Right lobe of liver (tissue), 4 donors: ENCODE measurements at regions not wholly inside any gene's neighbourhood (a gene's known extent, or its start where the extent isn't known, plus 50 kb on each side); places are given as distances from the start of the nearest gene placed in this dataset.

Experiments used
- POLR2A ChIP-seq: fragments of 450-650 bp; IDR thresholded peaks from one replicate; pipeline ENCODE4 v1.6.1; 2017; ENCODE audit warnings: antibody characterized with exemption, mild to moderate bottlenecking
- TF ChIP-seq, protein P1 (sequence below), 4 donors: fragments of 200-600 bp in 3 of 4; fragments of 450-650 bp in 1 of 4; IDR thresholded peaks; one replicate each; pipeline versions ENCODE4 v1.5.1 to v1.8.0; 2016 to 2022; ENCODE audit warnings: antibody characterized with exemption in 4 of 4, mild to moderate bottlenecking in 2 of 4
- donor health status: DM: no; HTN: no; CAD: no.
- donor health status: DM: no; HTN: no; CAD: no.
- donor health status: DM: no; HTN: yes; CAD: no.

DNA sequence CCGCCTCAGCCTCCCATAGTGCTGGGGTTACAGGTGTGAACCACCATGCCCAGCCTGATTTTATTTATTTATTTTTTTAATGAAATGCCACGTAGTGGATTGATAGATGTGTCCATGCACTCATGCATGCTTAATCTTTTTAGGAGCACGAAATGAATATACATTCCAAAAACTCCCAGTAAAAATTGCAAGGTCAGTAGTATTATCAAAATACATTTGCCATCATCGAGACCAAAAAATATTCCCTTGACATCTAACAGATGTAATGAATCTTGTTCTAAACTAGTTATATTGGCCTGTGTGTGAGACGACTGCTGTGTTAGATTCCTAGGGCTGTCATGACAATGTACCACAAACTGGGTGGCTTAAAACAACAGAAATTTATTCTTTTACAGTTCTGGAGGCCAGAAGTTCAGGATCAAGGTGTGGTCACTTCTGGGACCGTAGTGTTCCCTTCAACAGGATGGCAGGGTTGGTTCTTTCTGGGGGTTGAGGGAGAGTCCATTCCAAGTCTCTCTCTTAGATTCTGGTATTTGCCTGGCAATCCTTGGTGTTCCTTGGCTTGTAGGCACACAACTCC is 56.1 kb upstream of the UBL3 start:
- TF ChIP-seq, protein P1, sequence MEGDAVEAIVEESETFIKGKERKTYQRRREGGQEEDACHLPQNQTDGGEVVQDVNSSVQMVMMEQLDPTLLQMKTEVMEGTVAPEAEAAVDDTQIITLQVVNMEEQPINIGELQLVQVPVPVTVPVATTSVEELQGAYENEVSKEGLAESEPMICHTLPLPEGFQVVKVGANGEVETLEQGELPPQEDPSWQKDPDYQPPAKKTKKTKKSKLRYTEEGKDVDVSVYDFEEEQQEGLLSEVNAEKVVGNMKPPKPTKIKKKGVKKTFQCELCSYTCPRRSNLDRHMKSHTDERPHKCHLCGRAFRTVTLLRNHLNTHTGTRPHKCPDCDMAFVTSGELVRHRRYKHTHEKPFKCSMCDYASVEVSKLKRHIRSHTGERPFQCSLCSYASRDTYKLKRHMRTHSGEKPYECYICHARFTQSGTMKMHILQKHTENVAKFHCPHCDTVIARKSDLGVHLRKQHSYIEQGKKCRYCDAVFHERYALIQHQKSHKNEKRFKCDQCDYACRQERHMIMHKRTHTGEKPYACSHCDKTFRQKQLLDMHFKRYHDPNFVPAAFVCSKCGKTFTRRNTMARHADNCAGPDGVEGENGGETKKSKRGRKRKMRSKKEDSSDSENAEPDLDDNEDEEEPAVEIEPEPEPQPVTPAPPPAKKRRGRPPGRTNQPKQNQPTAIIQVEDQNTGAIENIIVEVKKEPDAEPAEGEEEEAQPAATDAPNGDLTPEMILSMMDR (IDR thresholded peaks at IDR 0.05) = no peak
- TF ChIP-seq POLR2A = no peak
